NB4 (cell line): ENCODE measurements at regions not wholly inside any gene's neighbourhood (a gene's known extent, or its start where the extent isn't known, plus 50 kb on each side); places are given as distances from the start of the nearest gene placed in this dataset.

Experiments used
- CTCF ChIP-seq: IDR thresholded peaks from one replicate; pipeline ENCODE4 v1.5.1; 2012; ENCODE audit warnings: low read depth, low read length
- POLR2A ChIP-seq: IDR thresholded peaks from 2 replicates; pipeline ENCODE4 v1.6.1; 2011; ENCODE audit warnings: mild to moderate bottlenecking; ENCODE audit not compliant: insufficient read length; ENCODE audit errors: extremely low read depth

- TF ChIP-seq CTCF, result no peak
- TF ChIP-seq POLR2A, result no peak
Observed at GRCh38 chr5:15027764-15028163, 156.2 kb upstream of the ANKH start.
